Fibroblast of skin of left quadriceps (primary cell): ENCODE measurements at regions not wholly inside any gene's neighbourhood (a gene's known extent, or its start where the extent isn't known, plus 50 kb on each side); places are given as distances from the start of the nearest gene placed in this dataset.
A peak's percentile ranks its signal among the peaks of the same experiment; 100 is the strongest.

Source experiments
- DNase-seq, 2 experiments: peaks; one replicate each; pipeline ENCODE4 v3.0.0-alpha.2; 2013; ENCODE audit warnings: low read depth in 2 of 2

DNA sequence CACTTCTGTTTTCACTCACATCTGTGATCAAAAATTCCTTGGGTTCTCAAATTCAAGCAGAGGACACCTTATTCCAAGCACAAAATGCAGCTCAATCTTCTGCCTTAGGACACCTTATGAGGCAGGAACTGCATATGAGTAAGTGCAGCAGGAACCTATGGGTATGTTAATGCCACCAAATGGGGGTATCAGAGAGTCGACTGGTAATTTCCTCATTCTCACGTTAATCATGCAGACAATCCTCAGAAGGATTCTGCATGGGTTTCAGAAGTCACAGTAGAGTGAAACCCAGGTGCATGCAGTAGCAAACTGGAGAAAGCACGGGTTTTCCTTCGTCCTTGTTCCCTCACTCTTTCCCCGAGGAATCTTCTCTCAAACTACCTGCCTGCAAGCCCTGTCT is 452.8 kb downstream of the CBLN2 start:
- no peak for DNase-seq

DNA sequence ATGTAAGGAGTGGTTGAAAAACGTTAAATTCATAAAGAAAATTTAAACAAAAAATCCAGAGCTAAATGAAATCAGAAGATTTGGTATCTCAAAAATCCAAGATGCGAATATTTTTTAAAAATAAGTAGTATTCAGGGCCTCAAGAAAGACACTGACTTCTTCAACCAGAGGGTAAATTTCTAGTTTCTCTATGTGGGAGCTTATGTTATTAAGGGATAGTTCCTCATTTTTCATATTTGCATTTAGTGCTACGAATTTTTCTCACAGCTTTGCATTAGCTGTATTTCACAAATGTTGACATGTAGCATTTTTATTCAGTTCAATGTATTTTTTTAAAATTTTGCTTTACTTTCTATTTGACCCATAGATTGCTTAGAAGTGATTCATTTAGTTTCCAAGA is 454.7 kb downstream of the CBLN2 start:
- no peak for DNase-seq

DNA sequence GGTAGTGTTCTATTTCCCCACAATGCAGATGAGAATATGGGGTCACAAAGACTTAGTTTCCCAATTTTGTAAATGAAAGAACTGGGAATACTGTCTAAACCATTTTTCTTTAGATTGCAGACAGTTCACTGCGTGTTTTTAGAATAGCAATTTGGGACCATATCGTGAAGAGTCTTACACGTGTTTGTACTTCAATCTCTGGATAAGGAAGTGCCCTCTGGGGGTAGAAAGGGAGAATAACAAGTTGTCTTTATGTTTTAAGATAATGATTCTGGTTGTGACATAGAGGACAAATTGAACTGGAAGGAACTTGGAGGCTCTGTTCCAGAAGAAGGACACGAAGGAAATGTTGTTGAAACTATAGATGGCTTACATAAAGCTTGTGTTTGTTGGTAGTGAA is 457.7 kb downstream of the CBLN2 start:
- DNase-seq = peak in 1 of 2 experiments; percentile 14

DNA sequence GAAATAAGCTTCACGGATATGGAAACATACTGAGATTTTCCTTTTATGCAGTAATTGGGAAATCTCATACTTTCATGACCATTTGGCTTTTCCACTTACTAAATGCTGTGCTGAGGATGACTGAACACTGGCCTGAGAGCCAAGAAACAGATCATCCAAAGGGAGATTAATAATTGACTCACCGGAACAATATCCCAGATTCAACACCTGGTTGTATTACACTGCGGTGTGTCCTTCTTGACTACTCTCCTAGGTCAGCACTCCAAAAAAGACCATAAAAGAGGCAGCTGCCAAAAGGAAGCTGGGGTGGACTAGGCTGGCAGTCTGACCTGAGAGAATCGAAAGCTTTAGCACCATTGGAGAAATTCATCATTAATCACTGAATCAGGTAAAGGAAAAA is 469.1 kb downstream of the CBLN2 start:
- no peak for DNase-seq

DNA sequence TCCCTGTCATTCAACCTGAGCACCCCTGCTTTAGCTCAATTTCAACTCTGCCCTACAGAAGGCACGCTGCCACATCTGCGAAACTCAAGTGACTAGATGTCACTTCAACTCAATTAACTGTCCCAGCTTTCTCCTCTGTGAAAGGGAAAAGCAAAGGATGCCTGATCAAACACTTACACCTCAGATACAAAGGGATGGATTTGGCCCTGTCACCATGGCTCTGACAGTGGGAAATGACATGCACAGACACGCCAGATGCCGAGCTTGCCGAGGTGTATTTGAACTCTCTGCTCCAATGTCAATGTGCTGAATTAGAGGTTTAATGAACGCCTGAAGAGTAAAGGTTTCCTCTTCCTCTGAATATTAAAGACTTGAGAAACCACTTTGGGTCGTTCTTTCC is 481.1 kb downstream of the CBLN2 start:
- DNase-seq = no peak

DNA sequence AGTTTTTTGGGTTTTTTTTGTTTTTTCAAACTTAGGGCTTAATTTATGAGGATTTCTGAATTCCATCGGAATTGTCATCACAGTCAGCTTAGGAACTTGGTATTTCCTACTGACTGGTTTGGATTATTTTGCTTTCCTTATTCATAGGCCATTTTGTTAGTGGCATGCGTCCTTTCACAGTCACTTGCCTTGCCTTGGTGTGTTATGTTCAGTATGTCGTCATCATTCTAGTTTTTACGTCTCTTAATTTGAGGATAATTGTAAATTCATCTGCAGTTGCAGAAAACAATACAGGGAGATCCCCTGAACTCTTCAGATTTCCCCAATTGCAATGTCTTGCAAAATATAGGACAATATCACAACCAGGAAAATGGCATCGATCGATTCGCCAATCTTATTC is 485.3 kb downstream of the CBLN2 start:
- no peak for DNase-seq

DNA sequence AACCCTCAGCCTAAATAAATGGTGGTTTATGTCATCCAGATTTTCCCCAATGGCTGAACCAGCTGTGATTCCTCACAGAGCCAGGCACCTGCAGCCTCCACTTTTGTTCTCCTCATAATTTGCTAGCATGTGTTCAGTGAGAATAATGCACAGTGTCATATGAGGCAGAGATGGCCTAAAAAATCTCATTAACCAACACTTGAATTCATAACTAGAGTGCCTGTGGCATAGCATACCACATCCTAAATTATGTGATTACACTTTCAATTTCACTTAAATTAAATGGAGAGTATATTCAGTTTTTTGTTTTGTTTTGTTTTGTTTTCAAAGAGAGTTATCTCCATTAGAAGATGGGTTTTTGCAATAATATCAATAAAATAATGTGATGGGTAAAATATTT is 488.0 kb downstream of the CBLN2 start:
- DNase-seq = no peak

DNA sequence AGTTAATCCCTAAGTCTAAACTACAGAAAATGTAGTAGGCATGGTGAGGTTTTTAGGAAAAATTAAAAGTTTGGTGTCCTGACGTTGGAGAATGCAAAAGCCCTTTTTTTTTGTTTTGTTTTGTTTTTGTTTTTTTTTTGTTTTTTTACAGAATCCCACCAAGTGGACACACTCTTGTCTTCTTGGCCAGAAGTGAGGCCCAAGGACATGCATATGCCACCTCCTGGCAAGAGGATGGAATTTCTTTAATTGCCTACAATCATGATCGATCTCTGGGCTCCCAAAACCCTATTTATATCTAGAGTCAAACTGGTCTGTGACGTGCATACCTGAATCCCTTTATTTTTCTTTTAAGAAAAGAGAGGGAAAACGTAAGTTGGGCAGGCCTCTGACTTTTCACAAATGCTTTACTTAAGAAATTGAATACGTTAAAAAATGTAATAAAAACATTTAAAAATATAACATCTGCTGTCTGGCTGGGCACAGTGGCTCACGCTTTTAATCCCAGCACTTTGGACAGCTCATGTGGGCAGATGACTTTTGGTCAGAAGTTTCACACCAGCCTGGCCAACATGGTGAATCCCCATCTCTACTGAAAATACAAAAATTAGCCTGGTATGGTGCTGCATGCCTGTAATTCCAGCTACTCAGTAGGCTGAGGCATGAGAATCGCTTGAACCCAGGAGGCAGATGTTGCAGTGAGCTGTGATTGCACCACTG is 502.7 kb downstream of the CBLN2 start:
- no peak for DNase-seq

DNA sequence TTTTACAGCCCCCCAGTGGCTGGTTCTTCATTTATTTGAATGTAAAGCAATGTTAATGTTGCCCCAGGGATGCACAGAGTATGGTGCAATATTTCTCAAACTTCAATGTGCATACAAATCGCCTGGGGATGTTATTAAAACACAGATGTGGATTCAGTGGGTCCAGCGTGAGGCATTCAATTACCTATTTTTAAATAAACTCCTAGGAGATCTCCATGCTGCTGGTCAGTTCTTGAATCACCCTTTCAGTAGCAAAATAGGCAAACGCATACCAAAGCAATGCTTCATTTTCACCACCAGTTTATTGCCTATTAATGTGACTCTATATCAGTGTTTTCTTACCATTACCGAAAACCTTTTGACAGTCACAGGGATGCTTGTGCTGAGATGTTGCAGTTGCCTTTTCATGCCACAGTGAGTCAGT is 530.7 kb downstream of the CBLN2 start:
- DNase-seq = peak; percentile 26 to 43

DNA sequence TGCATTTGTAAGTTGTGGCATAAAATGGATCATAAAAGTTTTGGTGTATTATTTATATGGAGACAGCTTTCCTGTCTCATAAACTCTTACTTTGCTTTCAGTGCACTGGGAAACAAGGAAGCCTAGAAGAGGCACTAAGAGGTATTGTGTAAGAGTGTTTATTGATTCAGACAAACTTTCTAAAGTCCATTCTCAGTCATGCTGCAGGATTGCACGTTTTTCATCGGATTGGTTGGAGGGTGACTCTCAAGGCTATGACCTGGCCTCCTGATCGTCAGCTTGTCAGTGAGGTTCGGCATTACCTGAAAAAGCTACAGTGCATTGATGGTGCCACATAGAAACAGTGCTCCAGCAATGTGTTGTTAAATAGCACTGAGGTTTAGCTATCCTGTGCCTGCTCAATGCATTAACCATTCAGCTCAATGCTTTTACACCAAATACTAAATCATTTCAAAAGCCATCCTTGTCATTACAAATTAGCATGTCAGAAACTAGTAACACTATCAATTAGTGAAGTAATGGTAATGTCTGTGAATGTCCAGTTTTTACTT is 545.5 kb downstream of the CBLN2 start:
- DNase-seq = no peak

DNA sequence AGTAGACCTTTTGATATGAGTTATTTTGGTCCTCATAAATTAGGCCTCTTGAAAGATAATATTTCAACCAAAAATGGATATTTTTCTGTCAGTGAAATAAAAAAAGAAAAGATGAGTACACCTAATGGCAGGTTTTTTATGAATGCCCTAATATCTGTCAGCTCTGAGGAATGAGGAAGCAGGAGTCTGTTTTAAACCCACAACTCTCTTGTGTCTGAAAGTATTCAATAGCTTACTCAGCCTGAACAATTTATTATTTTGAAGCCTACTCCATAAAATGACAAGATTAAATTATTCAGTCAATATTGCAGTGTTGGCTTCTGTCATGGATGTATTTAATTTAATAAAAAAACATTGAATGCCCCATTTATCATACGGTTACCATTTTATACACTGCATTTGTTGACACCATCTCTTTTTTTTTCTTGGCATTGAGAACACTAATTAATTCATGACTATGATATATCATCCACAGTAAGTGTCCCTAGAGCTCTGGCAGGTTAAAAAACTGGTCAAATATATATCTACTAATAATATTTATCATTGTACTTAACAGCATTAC is 548.2 kb downstream of the CBLN2 start:
- DNase-seq = no peak

DNA sequence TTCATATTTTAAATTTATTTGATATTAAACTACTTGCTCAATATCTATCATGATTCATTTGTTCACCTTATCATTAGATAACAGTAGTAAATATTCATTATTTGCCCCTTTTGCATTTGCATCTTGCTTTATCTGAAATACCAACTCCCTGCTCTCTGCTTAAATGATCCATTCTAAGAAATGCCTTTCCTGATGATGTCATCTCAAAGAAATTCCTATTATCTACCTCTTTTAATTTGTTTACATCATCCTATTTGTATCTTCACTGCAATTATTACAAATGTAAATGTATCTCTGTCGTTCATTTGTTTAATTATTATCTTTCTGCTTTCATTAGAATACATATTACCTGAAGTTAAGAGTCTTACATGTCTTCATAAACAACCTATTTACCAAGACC is 549.9 kb downstream of the CBLN2 start:
- DNase-seq = no peak

DNA sequence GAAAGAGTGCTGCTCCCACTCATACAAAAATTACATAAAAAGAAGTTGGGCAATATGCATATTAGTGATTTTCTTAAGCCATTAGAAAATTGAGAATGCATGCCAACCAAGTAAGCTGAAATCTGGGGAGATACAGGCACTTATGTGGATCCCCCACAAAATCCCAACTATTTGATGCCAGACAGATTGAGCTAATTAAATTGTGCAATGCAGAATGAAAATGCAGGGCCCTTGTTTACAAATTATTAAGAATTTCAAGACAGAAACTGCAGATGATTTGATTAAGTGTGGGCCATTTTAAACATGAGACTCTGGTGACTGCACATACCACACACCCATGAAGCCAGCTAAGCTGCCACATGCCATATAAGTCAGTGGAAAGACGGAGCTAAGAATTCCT is 554.5 kb downstream of the CBLN2 start:
- DNase-seq = no peak

DNA sequence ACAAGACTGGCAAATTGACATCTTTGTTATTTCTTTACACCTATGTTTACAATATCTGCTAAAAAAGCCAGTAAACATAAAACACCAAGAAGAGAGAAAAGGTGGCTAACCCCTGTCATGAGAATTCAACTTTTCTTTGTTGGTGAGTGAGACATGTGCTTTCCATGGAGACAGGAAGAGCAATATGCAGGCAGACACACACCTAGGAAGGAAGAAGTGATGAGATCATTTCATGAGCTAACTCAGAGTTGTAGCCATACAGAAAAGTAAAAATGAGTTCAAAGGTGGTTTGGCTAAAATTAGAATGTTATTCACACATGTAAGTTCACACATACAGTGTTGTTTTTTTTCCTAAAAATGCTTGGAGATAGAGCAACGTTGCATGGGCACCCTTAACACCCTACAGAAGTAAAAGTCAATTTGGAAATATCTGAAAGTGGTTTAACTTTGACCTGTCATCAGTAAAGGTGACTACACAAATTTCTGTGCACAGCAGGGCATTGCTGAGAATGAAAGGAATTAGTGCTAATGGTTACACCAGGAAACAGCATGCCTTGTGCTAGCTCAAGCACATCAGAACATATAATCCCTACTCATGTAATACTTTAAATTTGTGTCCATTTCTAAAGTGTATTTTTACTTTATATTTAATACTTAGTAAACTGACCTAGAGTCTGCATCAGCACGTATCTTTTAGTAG is 557.6 kb downstream of the CBLN2 start:
- DNase-seq = no peak

DNA sequence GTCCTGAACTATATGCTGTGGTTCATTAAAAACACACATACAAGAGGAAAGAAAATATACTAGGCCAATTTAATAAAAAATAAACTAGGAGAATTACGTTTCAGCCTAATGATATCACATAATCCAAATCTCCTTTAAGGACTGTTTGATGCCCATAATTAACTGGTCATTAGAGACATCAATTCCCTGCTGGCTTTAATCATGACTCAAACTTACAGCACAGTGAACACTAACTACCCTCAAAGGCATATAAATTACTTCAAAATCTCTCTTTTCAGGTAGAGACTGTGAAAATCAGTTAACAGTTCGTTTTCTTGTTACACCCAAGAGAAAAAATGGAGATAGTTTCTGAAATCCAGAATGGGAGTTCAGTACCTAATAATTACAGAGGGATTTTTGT is 567.4 kb downstream of the CBLN2 start:
- no peak for DNase-seq

DNA sequence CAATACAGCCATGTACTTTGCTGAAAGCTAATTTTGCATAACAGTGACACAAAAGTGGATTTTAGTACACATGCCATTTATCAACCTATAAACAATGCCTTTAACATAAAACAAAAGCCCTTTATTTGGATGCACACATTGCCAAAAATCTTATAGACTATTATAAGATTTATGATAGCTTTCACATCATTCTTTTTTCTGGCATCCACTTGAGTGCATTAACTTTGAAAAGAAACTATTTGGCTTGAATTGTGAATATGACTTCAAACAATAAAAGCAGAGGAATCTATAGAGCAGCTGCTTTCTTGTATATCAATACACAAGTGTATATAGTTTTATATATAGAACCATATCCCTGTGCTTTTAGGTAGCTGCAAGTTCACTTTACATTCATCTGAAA is 577.4 kb downstream of the CBLN2 start:
- no peak for DNase-seq

DNA sequence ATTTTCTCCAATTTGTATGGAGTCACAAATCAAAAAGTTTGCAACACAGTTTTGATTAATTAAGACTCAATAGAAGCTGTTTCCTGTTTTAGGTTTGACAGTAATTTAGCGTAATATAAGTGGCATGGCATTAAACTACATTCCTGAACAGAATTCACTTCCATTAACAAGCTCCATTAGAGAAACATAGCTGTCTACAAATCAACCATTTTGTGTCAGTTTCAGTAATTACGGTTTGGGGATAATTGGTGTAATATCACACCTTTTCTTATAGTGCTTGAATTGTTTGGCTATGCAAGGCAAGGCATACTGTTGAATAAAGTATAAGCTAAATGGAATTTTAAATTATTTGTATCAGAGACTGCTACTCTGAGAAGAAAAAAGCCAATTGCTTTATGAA is 585.5 kb downstream of the CBLN2 start:
- DNase-seq = no peak

DNA sequence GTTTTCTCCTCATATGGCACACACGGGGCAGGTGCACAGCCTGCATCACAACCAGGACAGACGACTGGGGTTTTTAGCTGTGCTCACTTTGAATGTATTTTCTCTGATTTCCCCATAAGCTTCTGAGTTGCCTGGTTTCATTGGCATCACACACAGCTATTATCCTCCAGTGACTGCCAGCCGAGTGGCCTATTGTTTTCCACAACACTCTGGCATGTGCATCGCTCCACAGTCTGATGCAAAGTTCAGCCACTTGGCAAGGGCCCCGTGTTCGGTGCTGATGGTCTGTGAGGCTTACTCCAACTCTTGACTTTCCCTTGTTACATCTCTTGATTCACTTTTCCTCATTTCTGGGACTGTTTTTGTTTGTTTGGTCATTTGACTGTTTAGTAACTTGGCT is 593.1 kb downstream of the CBLN2 start:
- DNase-seq = no peak

DNA sequence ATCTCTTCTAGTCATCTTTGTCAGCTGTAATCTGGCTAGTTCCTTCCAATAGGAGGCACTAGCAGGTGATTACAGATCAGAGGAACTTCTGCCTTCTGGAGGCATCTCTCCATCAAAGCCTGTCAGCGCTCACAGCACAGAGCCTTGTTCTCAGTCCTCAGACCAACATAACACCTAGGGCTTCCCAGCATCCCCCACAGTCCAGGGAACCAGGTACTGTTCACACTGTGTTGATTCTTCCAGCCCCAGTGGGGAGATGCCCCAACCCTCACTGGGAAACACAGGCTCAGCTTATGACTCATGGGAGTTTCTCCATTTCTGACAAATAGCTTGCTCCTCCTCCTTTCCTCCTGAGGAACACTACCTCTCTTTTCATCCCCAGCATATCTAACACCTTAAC is 601.7 kb downstream of the CBLN2 start:
- DNase-seq = no peak

DNA sequence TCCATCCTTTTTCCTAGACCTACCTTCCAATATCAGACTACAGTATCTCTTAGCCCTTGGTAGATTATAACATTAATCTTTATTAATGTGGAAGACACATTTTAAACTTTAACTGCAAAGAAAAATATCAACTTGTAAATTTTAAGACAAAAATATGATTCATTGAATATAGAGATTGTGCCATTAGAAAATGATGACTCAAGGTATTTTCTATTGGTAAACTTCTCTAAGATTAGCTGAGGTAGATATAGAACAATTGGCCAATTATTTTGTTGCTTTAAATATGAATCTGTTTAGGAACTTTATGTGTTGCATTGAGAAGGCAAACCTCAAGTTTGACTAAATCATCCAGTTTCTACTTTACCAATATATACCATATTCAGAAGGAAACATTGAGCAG is 604.7 kb downstream of the CBLN2 start:
- DNase-seq = no peak

DNA sequence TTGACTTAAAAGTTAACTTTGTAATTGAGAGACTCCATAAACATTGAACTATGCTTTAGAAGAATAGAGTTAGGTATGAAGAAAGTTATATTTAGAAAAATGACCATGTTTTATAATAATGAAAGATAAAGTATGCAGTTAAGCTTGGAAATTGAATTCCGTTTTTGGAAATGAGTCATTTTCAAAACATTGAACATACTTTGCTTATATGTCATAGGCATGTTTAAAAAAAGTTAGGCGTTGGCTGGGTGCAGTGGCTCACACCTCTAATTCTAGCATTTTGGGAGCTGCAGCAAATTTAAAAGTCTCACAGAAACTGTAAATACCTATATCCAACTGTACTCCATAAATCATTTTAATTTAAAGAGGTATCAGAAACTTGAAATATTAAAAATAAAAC is 607.4 kb downstream of the CBLN2 start:
- DNase-seq = no peak

DNA sequence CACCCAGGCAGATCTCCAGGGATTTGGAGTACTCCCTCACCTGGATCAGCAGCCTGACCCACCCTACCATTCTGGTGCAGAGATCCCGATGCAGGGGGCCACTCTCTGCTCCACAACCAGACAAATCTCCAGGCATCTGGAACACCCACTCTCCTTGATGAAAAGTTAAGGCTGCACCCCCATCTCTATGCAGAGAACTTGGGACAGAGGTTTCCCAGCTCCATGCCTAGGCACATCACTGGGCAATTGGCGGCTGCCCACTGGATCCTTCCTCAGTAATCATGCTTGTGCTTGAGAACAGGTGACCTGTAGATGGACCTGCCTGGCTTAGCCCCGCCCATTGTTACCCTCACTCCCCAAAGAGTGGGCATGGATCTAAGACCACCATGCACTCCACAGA is 624.9 kb downstream of the CBLN2 start:
- no peak for DNase-seq

DNA sequence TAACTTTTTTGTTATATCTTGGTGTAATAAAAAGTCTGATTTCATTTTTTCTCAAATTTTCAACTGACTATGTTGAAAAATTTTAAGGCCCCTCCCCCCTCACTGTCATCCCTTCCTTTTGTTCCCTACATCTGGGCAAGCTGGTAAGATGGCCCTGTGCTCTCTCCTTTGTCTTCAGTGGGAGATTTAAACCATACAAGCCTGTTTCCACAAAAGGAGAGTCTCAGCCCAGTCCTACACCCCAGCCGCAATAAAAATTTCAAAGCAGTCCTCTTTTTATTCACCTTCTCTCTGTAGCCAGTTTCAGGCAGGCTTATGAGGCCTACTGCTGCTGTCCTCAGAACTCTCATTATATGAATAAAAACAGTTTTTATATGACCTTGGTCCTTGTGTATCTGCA is 630.5 kb downstream of the CBLN2 start:
- no peak for DNase-seq
